HG02981 (cell line): ENCODE measurements at regions not wholly inside any gene's neighbourhood (a gene's known extent, or its start where the extent isn't known, plus 50 kb on each side); places are given as distances from the start of the nearest gene placed in this dataset.

ENCODE experiments used
- ATAC-seq: cut with Tn5 transposase; IDR thresholded peaks from one replicate; pipeline ENCODE4 v1.9.1; 2021; ENCODE audit warnings: mild to moderate bottlenecking, moderate library complexity; ENCODE audit not compliant: unreplicated experiment

DNA sequence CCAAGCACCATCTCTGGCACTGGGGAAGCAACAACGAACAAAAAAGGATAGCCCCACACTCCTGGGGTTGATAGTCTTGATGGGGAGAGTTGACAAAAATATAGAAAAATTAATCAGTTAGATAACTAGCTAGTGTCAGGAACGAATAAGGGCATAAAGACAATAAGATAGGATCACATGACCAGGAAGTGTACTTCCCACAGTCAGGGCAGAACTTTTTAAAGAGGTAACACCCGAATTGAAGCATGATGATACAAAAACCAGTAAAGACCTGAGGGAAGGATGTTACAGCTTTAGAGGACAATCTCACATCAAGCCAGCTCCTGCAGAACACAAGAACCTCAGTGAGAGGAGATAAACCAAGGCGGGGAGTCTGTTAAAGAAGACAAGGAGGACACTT lies 295.4 kb upstream of the CRIM1 start:
- peak; percentile 17 for ATAC-seq

DNA sequence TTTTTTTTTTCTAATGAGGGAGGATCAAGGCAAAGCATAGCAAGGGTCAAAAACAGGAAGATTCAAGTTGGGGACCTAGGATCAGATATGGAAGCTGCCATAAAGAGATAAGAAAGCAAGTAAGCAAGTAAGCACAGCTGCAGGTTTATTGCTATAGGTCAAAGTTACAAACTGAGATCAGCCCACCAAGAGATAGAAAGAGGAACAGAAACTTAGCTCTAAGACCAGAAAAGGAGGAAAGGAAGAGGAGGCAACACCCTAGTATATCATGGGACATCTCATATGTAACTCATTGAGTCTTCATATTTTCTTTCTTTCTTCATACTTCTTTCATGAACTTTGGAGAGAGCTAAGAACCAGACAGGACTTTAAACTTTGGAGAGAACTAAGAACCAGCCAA lies 295.9 kb upstream of the CRIM1 start:
- peak; percentile 100 for ATAC-seq

DNA sequence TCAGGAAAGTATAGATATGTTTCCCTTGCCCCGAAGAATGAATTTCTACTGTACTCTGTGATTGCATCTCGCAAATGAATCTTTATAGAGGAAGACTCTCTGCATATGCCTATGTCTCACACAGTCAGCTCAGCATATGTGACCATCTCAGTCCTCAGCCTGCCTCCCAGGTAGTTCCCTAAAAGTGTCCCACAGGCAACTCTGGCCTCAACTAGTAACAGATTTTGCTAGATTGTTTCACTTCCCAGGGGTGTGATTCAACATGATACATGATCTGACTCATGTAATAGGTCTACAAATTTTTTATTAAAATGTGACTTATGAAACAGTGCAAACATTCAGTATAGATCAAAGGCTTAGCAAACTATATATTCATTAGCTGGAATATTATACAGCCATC lies 296.6 kb upstream of the CRIM1 start:
- no peak for ATAC-seq

GRCh38 chr2:36058076-36058475 lies 297.5 kb upstream of the CRIM1 start:
- no peak for ATAC-seq

DNA sequence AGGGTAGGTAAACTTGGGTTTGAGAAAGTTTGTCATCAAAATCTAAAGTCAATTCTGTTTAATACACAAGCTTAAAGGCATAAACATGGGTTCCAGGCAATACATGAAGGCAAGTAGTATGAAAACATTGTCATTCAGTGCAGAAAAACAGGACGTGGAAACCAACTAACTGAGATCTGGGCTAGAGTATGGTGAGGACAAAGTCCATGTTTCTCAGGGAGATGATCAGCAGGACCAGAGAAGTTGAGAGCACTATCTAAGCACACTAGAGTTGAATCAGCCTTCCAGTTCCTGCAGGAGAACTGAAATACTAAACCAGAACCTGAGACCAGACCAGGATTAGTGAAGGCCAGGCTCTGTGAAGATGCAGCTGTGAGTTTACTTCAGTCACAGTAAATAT lies 302.8 kb upstream of the CRIM1 start:
- no peak for ATAC-seq

GRCh38 chr2:36044411-36044810 lies 311.2 kb upstream of the CRIM1 start:
- no peak for ATAC-seq

DNA sequence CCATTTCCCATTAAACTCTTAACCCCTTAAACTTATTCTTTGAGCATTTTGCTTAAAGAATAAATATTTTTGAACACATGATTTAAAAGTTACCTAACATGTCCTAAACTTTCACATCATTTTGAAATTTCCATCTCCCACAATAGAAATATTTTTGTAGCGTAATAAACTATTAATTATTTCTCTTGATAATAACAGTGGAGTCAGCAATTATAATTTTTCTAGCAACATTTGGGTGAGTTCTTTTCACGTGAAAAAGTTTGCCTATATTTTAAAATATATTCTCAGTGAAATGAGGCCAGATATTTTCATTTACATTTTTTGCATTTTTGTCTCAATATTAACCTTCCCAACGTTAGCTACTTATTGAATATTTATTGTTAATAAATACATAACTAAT lies 320.4 kb upstream of the CRIM1 start:
- no peak for ATAC-seq

DNA sequence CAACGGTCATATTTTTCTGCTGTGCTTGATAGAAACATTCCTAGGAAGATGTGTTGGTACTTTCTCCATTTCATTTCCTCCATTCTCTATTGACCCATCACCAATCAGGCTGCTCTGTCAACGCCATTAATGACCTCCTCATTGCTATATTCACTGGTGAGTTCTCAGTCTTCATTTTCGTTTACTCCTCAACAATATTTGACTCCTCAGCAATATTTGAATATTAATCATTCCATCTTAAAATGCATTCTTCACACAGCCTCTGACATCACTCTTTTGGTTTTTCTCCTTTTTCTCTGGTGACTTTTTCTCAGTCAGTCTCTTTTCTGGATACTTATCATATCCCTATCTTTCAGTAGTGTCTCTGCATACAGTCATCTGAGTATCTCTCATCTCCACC lies 323.5 kb upstream of the CRIM1 start:
- ATAC-seq, result no peak

GRCh38 chr2:36031471-36031870 lies 324.1 kb upstream of the CRIM1 start:
- ATAC-seq, result no peak

GRCh38 chr2:36027616-36028015 lies 328.0 kb upstream of the CRIM1 start:
- ATAC-seq, result no peak

DNA sequence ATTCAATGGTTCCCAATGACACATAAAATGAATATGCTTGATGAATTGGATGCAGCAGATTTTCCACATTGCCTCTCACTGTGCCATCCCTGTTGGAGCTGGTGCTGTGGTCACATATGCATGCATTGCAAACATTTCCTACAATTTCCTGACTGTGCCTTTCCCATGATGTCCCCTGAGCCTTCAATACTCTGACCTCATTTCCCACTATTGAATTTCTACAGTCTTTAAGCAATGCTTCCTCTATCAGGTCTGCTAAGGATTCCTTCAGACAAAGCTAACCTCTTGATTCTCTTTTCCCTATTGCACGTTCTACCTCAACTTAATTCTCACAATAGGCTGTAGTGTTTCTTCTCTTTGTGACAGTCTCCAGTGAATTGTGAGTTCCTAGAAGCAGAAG lies 342.5 kb upstream of the CRIM1 start:
- no peak for ATAC-seq

- ATAC-seq, result no peak
Observed at GRCh38 chr2:36006444-36006843, 349.1 kb upstream of the CRIM1 start.

- ATAC-seq, result no peak
Observed at GRCh38 chr2:36002941-36003340, 352.6 kb upstream of the CRIM1 start.

GRCh38 chr2:35997488-35997887 lies 358.1 kb upstream of the CRIM1 start:
- no peak for ATAC-seq

GRCh38 chr2:35989503-35989902 lies 366.1 kb upstream of the CRIM1 start:
- ATAC-seq, result no peak

DNA sequence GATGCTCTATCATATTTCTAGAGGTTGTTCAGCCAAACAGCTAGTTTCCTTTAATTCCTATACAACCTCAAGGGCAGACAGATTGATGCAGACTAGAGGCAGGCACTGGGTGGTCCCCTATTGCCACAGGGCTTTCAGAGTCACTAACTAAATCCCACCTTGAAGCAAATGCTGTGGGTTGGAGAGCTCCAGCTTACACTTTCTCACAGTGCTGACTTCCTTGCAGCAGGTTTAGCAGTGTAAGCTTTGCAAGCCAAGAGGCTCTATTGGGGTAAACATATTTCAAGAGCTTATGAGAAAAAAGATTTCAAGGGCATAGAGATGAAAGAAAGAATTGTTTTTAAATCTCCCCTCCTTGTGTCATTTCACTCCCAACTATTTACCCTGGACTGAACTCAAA lies 366.5 kb upstream of the CRIM1 start:
- ATAC-seq, result no peak

DNA sequence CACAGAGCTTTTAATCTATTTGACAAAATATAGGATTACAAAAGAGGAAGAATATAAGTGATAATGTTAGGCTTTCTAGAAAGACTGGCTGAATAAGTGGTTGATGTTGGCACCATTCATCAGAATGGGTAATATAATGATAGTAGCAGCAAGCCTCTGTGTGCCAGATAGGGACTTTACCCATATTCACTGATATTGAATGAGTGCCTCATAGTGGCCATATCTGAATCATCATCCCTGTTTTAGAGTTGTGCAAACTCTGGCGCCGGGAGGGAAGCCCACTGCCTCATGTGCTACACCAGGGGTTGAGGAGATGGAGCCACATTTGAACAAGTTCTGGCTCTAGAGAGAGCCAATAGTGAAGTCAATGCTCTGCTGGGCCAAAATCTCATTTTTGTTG lies 368.7 kb upstream of the CRIM1 start:
- no peak for ATAC-seq

DNA sequence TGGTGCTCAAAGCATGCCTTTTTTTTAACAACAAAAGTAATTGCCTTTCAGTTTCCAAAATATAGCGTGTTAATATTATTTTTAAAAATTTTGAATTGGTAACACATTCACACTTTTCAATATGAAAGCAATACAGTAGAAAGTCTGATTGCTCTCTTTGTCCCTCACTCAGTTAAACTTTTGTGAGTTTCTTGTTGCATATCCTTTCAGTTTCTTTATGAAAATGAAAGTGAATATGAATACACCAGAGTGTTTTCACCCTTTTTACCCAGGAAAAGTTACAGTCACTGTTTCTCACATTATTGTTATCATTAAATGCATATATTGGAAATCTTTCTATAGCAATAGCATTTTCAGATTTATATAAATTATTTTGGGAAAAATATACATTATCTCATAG lies 377.4 kb upstream of the CRIM1 start:
- ATAC-seq, result peak; percentile 97

DNA sequence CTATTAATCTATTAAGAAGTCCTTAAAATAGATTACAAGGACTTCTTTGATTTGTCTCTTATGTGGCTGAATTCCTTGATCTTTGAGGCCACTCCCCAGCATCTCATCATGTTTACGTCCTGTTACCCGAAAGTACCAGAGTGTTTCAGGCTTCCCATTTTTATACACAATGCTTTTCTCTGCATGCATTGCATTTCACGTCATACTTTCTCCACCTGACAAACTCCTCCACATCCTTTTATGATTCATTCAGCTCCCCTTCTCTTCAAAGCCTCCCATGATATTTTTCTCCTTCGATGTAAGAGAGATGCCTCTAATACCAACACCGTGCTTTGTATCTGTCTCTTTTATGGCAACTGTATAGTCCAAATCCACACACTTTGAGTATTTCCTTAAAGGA lies 379.0 kb upstream of the CRIM1 start:
- no peak for ATAC-seq

DNA sequence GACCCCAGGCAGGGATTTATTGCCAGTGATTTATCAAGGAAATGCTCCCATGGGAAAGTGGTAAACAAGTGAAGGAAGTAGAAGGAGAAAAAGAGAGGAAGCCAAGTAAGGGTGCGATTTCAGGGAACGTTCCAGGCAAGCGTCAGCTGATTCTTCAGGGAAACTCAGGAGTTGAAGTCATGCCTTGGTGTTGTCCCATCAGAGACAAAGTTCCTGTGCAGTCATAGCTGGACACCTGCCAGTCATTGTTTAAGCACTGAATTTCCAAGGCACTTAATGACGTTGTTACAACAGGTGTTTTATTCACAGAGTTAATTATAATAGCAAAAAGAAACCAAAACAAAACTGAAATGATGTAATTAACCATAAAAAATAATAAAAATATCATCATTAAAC lies 381.8 kb upstream of the CRIM1 start:
- ATAC-seq, result no peak

- peak; percentile 88 for ATAC-seq
Observed at GRCh38 chr2:35973132-35973736, 382.3 kb upstream of the CRIM1 start.

DNA sequence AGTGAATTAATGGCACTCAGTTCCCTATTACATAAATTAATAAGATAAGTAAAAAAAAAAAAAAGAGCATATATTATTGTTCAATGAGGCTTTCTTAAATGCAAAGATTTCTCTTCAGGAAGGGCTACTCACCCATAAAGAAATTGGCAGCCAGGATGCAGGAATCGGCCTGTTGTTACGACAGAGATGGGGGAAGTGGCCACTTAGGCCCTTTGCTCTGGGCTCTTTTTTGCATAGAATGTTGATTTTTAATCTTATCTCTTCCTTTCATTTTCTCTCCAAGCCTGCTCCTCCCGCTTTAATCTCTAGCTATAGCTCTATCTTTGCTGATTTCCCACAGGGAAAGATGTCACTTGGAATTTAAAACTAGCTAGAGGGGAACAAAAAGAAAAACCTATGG lies 391.8 kb upstream of the CRIM1 start:
- ATAC-seq, result no peak

DNA sequence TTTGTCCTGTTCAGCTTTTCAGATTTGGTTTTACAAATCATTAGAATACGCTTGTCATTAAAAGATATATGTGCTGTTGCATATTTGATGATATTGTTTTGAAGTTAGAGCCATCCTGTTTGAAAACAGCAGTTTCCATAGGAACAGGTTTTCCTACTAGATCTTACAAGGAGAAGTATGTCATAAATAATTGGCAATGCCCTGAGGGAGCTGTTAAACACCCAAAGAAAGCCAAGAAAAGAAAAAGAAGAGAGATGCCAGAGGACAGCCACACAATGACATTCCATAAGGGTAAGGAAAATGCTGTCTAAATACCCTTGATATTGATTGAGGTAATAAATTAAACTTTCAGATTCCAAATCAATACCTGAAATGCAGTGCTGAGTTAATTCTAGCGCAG lies 392.2 kb upstream of the CRIM1 start:
- no peak for ATAC-seq
